Lower leg skin (tissue), 3 donors: ENCODE measurements at regions not wholly inside any gene's neighbourhood (a gene's known extent, or its start where the extent isn't known, plus 50 kb on each side); places are given as distances from the start of the nearest gene placed in this dataset.

Experiments
- POLR2A ChIP-seq, 2 donors: fragments of 450-650 bp; IDR thresholded peaks; one replicate each; pipeline ENCODE4 v1.6.1; 2016 to 2017; ENCODE audit warnings: antibody characterized with exemption in 2 of 2, mild to moderate bottlenecking in 1 of 2, moderate library complexity in 1 of 2
- TF ChIP-seq, protein P1 (sequence below), 3 donors: fragments of 450-650 bp; IDR thresholded peaks; one replicate each; pipeline ENCODE4 v1.5.1; 2016; ENCODE audit warnings: antibody characterized with exemption in 3 of 3, mild to moderate bottlenecking in 3 of 3, moderate library complexity in 2 of 3

DNA sequence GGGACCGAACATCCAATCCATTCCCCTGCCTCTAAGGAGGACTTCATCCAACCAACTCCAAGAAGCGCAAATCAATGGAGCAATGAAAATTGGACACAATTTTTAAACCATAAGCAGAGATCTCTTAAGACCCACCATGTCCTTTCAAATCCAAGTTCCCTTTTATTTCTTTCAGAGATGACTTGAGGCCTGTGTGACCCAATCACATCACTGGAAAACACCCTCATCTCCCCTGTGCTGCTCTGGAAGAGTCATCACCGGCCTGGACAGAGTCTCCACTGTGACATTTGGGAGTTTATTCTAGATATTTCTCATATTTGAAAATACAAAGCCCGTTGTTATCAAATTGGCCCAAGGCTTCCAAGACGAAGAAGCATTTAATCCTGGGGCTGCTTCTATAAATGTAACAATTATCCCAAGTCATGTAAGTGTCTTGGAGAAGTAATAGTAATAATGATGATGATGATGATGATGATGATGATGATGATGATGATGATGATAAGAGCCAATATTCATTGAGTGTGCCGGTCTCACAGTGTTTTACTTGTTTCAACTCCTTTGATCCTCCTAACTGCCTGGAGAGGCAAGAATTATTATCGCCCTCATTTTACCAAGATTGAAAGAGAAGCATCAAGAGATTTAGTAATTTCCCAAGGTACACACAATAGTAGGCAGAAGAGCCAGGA is 72.1 kb downstream of the COPRS start:
- TF ChIP-seq, protein P1, sequence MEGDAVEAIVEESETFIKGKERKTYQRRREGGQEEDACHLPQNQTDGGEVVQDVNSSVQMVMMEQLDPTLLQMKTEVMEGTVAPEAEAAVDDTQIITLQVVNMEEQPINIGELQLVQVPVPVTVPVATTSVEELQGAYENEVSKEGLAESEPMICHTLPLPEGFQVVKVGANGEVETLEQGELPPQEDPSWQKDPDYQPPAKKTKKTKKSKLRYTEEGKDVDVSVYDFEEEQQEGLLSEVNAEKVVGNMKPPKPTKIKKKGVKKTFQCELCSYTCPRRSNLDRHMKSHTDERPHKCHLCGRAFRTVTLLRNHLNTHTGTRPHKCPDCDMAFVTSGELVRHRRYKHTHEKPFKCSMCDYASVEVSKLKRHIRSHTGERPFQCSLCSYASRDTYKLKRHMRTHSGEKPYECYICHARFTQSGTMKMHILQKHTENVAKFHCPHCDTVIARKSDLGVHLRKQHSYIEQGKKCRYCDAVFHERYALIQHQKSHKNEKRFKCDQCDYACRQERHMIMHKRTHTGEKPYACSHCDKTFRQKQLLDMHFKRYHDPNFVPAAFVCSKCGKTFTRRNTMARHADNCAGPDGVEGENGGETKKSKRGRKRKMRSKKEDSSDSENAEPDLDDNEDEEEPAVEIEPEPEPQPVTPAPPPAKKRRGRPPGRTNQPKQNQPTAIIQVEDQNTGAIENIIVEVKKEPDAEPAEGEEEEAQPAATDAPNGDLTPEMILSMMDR (IDR thresholded peaks at IDR 0.05) = no peak
- no peak for TF ChIP-seq POLR2A (IDR thresholded peaks at IDR 0.05)
